ENCODE measurements at regions not wholly inside any gene's neighbourhood (a gene's known extent, or its start where the extent isn't known, plus 50 kb on each side); places are given as distances from the start of the nearest gene placed in this dataset.

DNA sequence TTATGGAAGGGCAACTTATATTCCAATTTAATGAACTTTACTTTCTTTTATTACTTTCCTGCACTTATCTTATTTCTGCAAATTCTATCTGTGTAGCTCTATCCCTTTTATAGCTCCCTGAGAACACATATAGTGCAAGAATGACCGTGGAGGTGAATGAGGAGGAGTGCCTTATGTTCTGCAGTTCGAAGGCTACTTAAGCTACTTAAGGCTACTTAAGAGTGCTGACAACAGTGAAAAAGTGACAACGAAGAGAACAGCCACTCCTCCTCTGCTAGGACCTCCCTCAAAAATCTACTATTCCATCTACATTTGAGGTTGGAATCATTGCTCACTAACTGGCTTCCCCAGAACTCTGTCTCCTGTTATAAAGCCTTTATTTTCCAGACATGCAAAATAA, 1365.7 kb upstream of the C9orf72 start:
- H3K4me3 ChIP-seq (ENCODE audit: low read depth, poor library complexity, severe bottlenecking): no peak overlapping the region
- intact Hi-C loops (cut with DNase I; ENCODE audit: low total_unique reads): no loop called here
- DNase-seq (ENCODE audit: low spot score in 2 of 2): no peak
- TF ChIP-seq, protein P1, sequence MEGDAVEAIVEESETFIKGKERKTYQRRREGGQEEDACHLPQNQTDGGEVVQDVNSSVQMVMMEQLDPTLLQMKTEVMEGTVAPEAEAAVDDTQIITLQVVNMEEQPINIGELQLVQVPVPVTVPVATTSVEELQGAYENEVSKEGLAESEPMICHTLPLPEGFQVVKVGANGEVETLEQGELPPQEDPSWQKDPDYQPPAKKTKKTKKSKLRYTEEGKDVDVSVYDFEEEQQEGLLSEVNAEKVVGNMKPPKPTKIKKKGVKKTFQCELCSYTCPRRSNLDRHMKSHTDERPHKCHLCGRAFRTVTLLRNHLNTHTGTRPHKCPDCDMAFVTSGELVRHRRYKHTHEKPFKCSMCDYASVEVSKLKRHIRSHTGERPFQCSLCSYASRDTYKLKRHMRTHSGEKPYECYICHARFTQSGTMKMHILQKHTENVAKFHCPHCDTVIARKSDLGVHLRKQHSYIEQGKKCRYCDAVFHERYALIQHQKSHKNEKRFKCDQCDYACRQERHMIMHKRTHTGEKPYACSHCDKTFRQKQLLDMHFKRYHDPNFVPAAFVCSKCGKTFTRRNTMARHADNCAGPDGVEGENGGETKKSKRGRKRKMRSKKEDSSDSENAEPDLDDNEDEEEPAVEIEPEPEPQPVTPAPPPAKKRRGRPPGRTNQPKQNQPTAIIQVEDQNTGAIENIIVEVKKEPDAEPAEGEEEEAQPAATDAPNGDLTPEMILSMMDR (IDR thresholded peaks at IDR 0.05): no peak
- TF ChIP-seq POLR2A (IDR thresholded peaks at IDR 0.05): no peak
- 42 to 45% methylated on average over 3 of the region's 3 CpGs for WGBS, 2 donors

DNA sequence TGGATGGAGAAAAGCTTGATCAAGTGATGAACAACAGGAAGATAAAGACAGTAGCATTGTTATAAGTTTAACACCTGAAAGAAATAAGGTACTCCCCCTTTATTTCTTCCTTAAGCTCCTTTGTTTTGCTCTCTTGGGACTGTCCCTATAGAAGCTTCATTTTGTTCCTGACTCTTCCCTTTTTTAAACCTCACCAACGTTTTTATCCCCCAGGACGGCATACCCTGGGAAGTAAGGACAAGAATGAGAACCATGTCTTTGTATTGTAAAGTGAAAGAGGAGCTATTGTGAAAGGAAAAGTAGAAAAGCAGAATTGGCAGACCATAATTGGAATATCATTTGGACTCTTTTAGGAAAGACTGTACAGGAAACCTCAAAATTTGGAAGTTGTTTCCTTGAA, 1368.6 kb upstream of the C9orf72 start:
- intact Hi-C loops (cut with DNase I; ENCODE audit: low total_unique reads): no loop called here
- no peak for DNase-seq (ENCODE audit: low spot score in 2 of 2)
- WGBS, 2 donors: 25 to 35% methylated on average over 2 of the region's 2 CpGs
- TF ChIP-seq, protein P1 (IDR thresholded peaks at IDR 0.05): no peak
- no peak for TF ChIP-seq POLR2A (IDR thresholded peaks at IDR 0.05)
- H3K4me3 ChIP-seq (ENCODE audit: low read depth, poor library complexity, severe bottlenecking): no peak overlapping the region

DNA sequence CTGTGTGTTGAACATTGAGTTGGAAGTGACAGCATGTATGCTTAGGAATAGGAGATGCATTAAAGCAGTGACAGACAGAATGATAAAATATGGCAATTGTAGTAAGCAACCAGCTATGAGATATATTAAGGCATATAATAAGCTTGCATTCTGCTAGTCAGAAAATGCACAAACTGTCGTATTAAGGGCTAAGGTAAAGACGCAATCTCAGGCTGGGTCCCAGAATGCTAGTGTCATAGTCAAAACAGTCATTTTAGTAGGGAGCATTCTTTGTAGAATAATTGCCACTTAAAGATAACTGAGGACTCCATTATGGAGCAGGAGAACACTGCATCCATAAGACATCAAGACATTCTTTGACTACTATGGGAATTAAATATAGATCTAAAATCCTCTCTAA, 1369.7 kb upstream of the C9orf72 start:
- no peak for TF ChIP-seq POLR2A (IDR thresholded peaks at IDR 0.05)
- TF ChIP-seq, protein P1 (IDR thresholded peaks at IDR 0.05): no peak
- WGBS, 2 donors: 87 to 98% methylated on average over 2 of the region's 2 CpGs
- no peak for DNase-seq (ENCODE audit: low spot score in 2 of 2)
- intact Hi-C loops (cut with DNase I; ENCODE audit: low total_unique reads): no loop called here
- no peak overlapping the region for H3K4me3 ChIP-seq (ENCODE audit: low read depth, poor library complexity, severe bottlenecking)

DNA sequence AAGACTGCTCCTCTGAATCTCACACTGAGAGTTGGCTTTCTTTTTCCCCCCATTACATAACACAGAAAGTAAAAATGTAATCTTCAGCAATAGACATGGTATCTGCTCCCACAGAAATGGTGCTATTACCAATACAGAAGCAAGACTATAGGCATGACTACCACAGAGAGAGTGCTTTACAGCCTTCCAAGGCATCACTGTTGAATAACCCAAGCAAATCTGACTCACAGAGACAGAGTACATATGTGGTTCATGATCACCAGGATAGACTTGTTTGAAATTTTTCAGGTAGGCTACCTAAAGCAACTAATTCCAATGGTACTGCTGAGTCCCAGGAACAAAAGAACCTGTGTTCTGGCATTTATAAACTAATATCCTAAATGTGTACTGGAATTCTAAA, 1373.4 kb upstream of the C9orf72 start:
- DNase-seq (ENCODE audit: low spot score in 2 of 2): no peak
- no peak overlapping the region for H3K4me3 ChIP-seq (ENCODE audit: low read depth, poor library complexity, severe bottlenecking)
- TF ChIP-seq, protein P1 (IDR thresholded peaks at IDR 0.05): no peak
- no peak for TF ChIP-seq POLR2A (IDR thresholded peaks at IDR 0.05)
- intact Hi-C loops (cut with DNase I; ENCODE audit: low total_unique reads): no loop called here

DNA sequence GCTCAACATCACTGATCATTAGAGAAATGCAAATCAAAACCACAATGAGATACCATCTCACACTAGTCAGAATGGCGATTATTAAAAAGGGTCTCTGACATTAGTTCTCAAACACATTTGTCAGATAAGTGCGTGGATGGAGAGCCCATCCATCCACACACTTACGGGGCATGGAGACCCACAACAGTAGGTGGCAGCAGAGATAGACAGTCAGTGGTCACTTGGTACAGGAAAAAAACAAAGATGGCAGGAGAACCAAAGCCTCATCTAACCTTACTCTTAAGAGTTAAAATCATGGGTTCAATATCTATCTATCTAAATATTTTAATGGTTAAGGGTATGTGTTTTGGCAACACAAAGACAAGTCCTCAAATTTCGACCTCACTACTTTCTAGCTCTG, 1378.7 kb upstream of the C9orf72 start:
- 84 to 86% methylated on average over 4 of the region's 4 CpGs for WGBS, 2 donors
- intact Hi-C loops (cut with DNase I; ENCODE audit: low total_unique reads): no loop called here
- H3K4me3 ChIP-seq (ENCODE audit: low read depth, poor library complexity, severe bottlenecking): no peak overlapping the region
- no peak for DNase-seq (ENCODE audit: low spot score in 2 of 2)
- no peak for TF ChIP-seq POLR2A (IDR thresholded peaks at IDR 0.05)
- TF ChIP-seq, protein P1 (IDR thresholded peaks at IDR 0.05): no peak

DNA sequence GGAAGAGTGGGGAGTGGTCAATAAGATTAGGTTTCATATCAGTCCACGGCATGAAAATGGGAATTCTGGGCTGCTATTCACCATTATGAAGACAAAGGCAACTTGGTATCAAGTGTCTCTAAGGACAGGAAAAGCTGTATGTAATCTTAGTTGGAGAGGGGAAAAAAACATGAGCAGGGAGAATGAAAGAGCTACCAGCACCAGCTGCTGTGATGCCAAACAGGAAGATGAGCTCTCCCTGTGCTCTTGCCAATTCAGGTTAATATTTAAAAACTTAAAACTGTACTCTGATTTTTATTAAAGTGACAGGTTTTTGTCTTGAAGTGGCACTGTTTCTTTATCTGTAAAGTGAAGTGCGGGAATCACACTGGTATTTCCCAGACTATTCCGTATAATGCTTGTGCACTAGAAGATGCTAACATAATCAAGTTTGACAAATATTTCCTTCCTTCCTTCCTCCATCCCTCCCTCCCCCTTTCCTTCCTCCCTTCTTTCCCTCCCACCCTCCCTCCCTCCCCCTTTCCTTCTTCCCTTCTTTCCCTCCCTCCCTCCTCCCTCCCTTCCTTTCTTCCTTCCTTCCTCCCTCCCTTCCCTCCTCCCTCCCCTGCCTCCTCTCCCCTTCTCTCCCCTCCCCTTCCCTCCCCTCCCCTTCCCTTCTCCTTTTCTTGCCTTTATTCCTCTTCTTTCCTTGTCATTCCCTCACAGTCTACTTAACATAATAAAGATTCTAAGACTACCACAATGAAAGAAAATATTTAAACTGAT, 1383.0 kb upstream of the C9orf72 start:
- TF ChIP-seq, protein P1 (IDR thresholded peaks at IDR 0.05): no peak
- TF ChIP-seq POLR2A (IDR thresholded peaks at IDR 0.05): no peak
- 69 to 72% methylated on average over 3 of the region's 3 CpGs for WGBS, 2 donors
- H3K4me3 ChIP-seq (ENCODE audit: low read depth, poor library complexity, severe bottlenecking): no peak overlapping the region
- DNase-seq (ENCODE audit: low spot score in 2 of 2): no peak
- intact Hi-C loops (cut with DNase I; ENCODE audit: low total_unique reads): no loop called here

All from lower leg skin (tissue), 4 donors.